B cell (primary cell): ENCODE measurements at regions not wholly inside any gene's neighbourhood (a gene's known extent, or its start where the extent isn't known, plus 50 kb on each side); places are given as distances from the start of the nearest gene placed in this dataset.

Experiments used
- ATAC-seq: fragments of 200-7000 bp; cut with Tn5 transposase; one replicate; pipeline ENCODE4 v1.10.0; 2021; ENCODE audit warnings: low read depth, mild to moderate bottlenecking, moderate number of reproducible peaks, moderate library complexity
- CTCF ChIA-PET: fragments of 350-600 bp; sonication (Branson Sonifier 250); formaldehyde crosslinking; loops from one replicate; lab custom pipeline; 2021; ENCODE audit warnings: antibody characterized with exemption, inconsistent platforms; lab: Charles Lee
- POLR2A ChIA-PET: fragments of 350-600 bp; sonication (Branson Sonifier 250); formaldehyde crosslinking; loops from one replicate; lab custom pipeline; 2021; ENCODE audit warnings: antibody characterized with exemption; lab: Charles Lee
- DNase-seq: peaks from one replicate; pipeline ENCODE4 v3.0.0; 2013
- H2AFZ ChIP-seq: 2 replicates; pipeline ENCODE4 v1.6.1; 2012; ENCODE audit warnings: mild to moderate bottlenecking, low read depth, low read length; ENCODE audit not compliant: insufficient read depth, poor library complexity, severe bottlenecking
- H3K27ac ChIP-seq, 2 donors: 1 replicate in 1 of 2; 2 replicates in 1 of 2; pipeline ENCODE4 v1.5.1; 2012 to 2013; ENCODE audit warnings: low read length in 2 of 2, mild to moderate bottlenecking in 2 of 2, moderate library complexity in 1 of 2
- H3K27me3 ChIP-seq, 4 experiments: fragments of 200-600 bp in 1 of 4; sonication (generic) in 1 of 4; replicated peaks in 1 of 4; 1 replicate in 2 of 4; 2 replicates in 2 of 4; pipeline versions ENCODE4 v1.6.1 to v1.7.0; 2013 to 2016; ENCODE audit warnings: low read length in 3 of 4, mild to moderate bottlenecking in 2 of 4, mixed read lengths in 1 of 4, moderate library complexity in 1 of 4; ENCODE audit not compliant: insufficient read depth in 4 of 4, control insufficient read depth in 3 of 4; ENCODE audit errors: control extremely low read depth in 1 of 4
- H3K36me3 ChIP-seq, 2 experiments: replicated peaks in 1 of 2; 1 replicate in 1 of 2; 2 replicates in 1 of 2; pipeline versions ENCODE4 v1.6.1 to v1.7.1; 2013; ENCODE audit warnings: low read length in 1 of 2; ENCODE audit not compliant: insufficient read depth in 2 of 2, control insufficient read depth in 1 of 2; ENCODE audit errors: control extremely low read depth in 1 of 2, extremely low read depth in 1 of 2
- H3K4me1 ChIP-seq, 2 donors: fragments of 200-600 bp in 1 of 2; sonication (generic) in 1 of 2; 1 replicate in 1 of 2; 2 replicates in 1 of 2; pipeline versions ENCODE4 v1.5.1 to v1.6.1; 2013 to 2017; ENCODE audit warnings: low read length in 2 of 2; ENCODE audit not compliant: control insufficient read depth in 2 of 2, insufficient read depth in 2 of 2
- H3K4me2 ChIP-seq: replicated peaks from 2 replicates; pipeline ENCODE3; 2012; ENCODE audit warnings: mild to moderate bottlenecking, low read depth, low read length; ENCODE audit not compliant: poor library complexity, severe bottlenecking
- H3K4me3 ChIP-seq, 5 experiments: fragments of 200-600 bp in 1 of 5; sonication (generic) in 1 of 5; 1 replicate in 3 of 5; 2 replicates in 2 of 5; pipeline versions ENCODE4 v1.5.1 to v1.7.0; 2011 to 2016; ENCODE audit warnings: low read length in 4 of 5, mild to moderate bottlenecking in 4 of 5, low read depth in 2 of 5, control low read depth in 1 of 5, moderate library complexity in 1 of 5; ENCODE audit not compliant: insufficient read depth in 1 of 5; ENCODE audit errors: control extremely low read depth in 1 of 5, extremely low read depth in 1 of 5
- H3K79me2 ChIP-seq: fragments of 200-600 bp; sonication (generic); one replicate; pipeline ENCODE4 v1.6.0; 2016; ENCODE audit warnings: low read length; ENCODE audit not compliant: control insufficient read depth, insufficient read depth
- H3K9ac ChIP-seq: fragments of 200-600 bp; sonication (generic); 2 replicates; pipeline ENCODE4 v1.6.1; 2017; ENCODE audit warnings: mild to moderate bottlenecking, low read length, moderate library complexity
- H3K9me3 ChIP-seq, 3 donors: one replicate each; pipeline versions ENCODE4 v1.6.1 to v1.7.1; 2013; ENCODE audit warnings: low read length in 2 of 3; ENCODE audit not compliant: control insufficient read depth in 2 of 3, insufficient read depth in 1 of 3; ENCODE audit errors: control extremely low read depth in 1 of 3
- H4K20me1 ChIP-seq: 2 replicates; pipeline ENCODE4 v1.6.0; 2012; ENCODE audit warnings: mild to moderate bottlenecking, low read length; ENCODE audit not compliant: insufficient read depth, control insufficient read depth, poor library complexity, severe bottlenecking
- H3K27ac Mint-ChIP-seq: one replicate; pipeline ENCODE4 v1.8.0; 2021; ENCODE audit warnings: mixed read lengths
- H3K27me3 Mint-ChIP-seq: one replicate; pipeline ENCODE4 v1.8.0; 2021; ENCODE audit warnings: mixed read lengths
- H3K4me1 Mint-ChIP-seq: one replicate; pipeline ENCODE4 v1.8.0; 2021; ENCODE audit warnings: mixed read lengths
- H3K4me3 Mint-ChIP-seq: one replicate; pipeline ENCODE4 v1.8.0; 2021; ENCODE audit warnings: mixed read lengths
- H3K9me3 Mint-ChIP-seq: one replicate; pipeline ENCODE4 v1.8.0; 2022; ENCODE audit warnings: mixed read lengths; ENCODE audit not compliant: insufficient read depth
- EZH2 ChIP-seq: IDR thresholded peaks from 2 replicates; pipeline ENCODE4 v1.6.1; 2012; ENCODE audit warnings: borderline replicate concordance, low read depth, mild to moderate bottlenecking, moderate library complexity, low read length; ENCODE audit not compliant: insufficient read depth, poor library complexity, severe bottlenecking
- WGBS: methylation state at CpG from one replicate; pipeline ENCODE4 v1.1.5; 2013; ENCODE audit warnings: missing lambda C conversion rate; ENCODE audit not compliant: insufficient coverage; 5-methylcytosine and 5-hydroxymethylcytosine counted together
- intact Hi-C: fragments of 100-400 bp; cut with micrococcal nuclease; formaldehyde crosslinking; loops from one replicate; pipeline ENCODE4 v1.10.0; 2022
- TF ChIP-seq, protein P1 (sequence below): fragments of 200-600 bp; IDR thresholded peaks from one replicate; pipeline ENCODE4 v1.8.0; 2022; ENCODE audit warnings: antibody characterized with exemption, mild to moderate bottlenecking

DNA sequence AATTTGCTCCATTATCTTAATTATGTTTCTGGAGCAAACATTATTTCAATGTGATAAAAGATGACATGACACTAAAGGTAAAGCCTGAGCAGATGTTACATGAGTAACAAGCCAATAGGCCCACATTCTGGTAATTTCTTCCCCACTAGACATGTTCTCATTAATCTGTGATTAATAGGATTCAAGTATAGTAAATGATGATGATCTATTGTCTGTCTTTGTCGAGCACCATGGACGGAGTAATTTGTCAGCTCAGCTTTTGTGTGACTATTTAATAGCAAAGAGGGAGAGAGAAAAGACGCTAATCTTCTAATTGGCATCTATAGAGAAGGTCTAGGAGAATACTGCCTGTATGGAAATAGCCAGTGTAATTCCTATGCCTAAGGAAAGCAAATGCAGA lies 62.2 kb upstream of the INSM2 start:
- CTCF ChIA-PET: no interaction called here
- Histone ChIP-seq H3K4me2 (no peak overlapping the region), H3K4me3 (no peak overlapping the region), H3K9ac (no peak overlapping the region), H3K79me2 (no peaks in the 10 kb centered on the region), H4K20me1 (no peaks in the 10 kb centered on the region), H2AFZ (no peak overlapping the region), H3K9me3 (peaks cover 0 to 1% (median 0%) of the 10 kb centered on the region in 3 donors), H3K4me1 (no peaks in the 10 kb centered on the region), H3K27me3 (peaks cover 0 to 12% (median 2%) of the 10 kb centered on the region in 4 experiments), H3K36me3 (no peaks in the 10 kb centered on the region), H3K27ac (no peak overlapping the region)
- Mint-ChIP-seq H3K27me3 (peaks cover 37% of the 10 kb centered on the region), H3K4me1 (no peaks in the 10 kb centered on the region), H3K9me3 (no peaks in the 10 kb centered on the region), H3K27ac (no peak overlapping the region), H3K4me3 (no peak overlapping the region)
- TF ChIP-seq EZH2: no peak
- TF ChIP-seq, protein P1, sequence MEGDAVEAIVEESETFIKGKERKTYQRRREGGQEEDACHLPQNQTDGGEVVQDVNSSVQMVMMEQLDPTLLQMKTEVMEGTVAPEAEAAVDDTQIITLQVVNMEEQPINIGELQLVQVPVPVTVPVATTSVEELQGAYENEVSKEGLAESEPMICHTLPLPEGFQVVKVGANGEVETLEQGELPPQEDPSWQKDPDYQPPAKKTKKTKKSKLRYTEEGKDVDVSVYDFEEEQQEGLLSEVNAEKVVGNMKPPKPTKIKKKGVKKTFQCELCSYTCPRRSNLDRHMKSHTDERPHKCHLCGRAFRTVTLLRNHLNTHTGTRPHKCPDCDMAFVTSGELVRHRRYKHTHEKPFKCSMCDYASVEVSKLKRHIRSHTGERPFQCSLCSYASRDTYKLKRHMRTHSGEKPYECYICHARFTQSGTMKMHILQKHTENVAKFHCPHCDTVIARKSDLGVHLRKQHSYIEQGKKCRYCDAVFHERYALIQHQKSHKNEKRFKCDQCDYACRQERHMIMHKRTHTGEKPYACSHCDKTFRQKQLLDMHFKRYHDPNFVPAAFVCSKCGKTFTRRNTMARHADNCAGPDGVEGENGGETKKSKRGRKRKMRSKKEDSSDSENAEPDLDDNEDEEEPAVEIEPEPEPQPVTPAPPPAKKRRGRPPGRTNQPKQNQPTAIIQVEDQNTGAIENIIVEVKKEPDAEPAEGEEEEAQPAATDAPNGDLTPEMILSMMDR: no peak
- intact Hi-C loops: no loop called here
- ATAC-seq (no peak), DNase-seq (no peak)
- POLR2A ChIA-PET: no interaction called here
- 85% methylated on average over 2 of the region's 3 CpGs for WGBS

DNA sequence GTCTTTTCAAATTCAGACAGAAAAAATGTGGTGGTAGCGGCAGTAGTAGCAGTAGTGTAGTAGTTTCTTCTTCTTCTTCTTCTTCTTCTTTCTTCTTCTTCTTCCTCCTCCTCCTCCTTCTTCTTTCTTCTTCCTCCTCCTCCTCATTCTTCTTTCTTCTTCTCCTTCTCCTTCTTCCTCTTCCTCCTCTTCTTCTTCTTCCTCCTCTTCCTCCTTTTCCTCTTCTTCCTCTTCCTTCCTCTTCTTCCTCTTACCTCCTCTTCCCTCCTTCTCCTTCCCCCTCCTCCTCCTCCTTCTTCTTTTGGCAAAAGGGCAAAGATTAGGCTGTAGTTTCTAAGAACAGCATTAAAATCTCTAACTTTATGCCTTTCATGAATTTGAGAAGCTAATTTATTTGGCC lies 59.6 kb upstream of the INSM2 start:
- Histone ChIP-seq H3K9ac (no peak overlapping the region), H3K79me2 (no peaks in the 10 kb centered on the region), H3K9me3 (peaks cover 0 to 1% (median 0%) of the 10 kb centered on the region in 3 donors), H3K27me3 (peaks cover 0 to 12% (median 4%) of the 10 kb centered on the region in 4 experiments), H3K27ac (no peak overlapping the region), H3K4me3 (no peak overlapping the region), H3K4me1 (no peaks in the 10 kb centered on the region), H3K4me2 (no peak overlapping the region), H2AFZ (no peak overlapping the region), H4K20me1 (no peaks in the 10 kb centered on the region), H3K36me3 (no peaks in the 10 kb centered on the region)
- WGBS: no CpG with 5 or more reads among the region's 1 CpG
- H3K9me3 Mint-ChIP-seq: no peaks in the 10 kb centered on the region
- no peak overlapping the region for H3K27ac Mint-ChIP-seq
- peaks cover 38% of the 10 kb centered on the region for H3K27me3 Mint-ChIP-seq
- TF ChIP-seq EZH2: no peak
- TF ChIP-seq, protein P1: no peak
- H3K4me1 Mint-ChIP-seq: no peaks in the 10 kb centered on the region
- DNase-seq: no peak
- ChIA-PET POLR2A (interaction anchor here (0.7 kb wide), 1 partner anchor 427 kb away, joined by 4 read pairs; no protein-coding TSS in a partner anchor), CTCF (interaction anchor here (2.0 kb wide), 1 partner anchor 10 kb away, joined by 7 read pairs; no protein-coding TSS in a partner anchor)
- ATAC-seq: no peak
- H3K4me3 Mint-ChIP-seq: no peak overlapping the region
- intact Hi-C loops: no loop called here
